ENCODE measurements at regions not wholly inside any gene's neighbourhood (a gene's known extent, or its start where the extent isn't known, plus 50 kb on each side); places are given as distances from the start of the nearest gene placed in this dataset.
"Not testable (repeated sequence)": the region's sequence is repeated elsewhere in the genome, so short reads cannot be mapped to it uniquely, and the experiment has no call there.

GRCh38 chr4:106604319-106605051 is 235.9 kb upstream of the GIMD1 start:
- intact Hi-C loops (cut with DNase I) = no loop called here
- DNase-seq = peak in 2 of 10 donors; percentile 51

- DNase-seq = peak in 1 of 10 donors; percentile 43
- intact Hi-C loops (cut with DNase I) = no loop called here
Measured at GRCh38 chr4:106603471-106603870, 234.9 kb upstream of the GIMD1 start.

- no peak for DNase-seq
- intact Hi-C loops (cut with DNase I) = no loop called here
Measured at GRCh38 chr4:106602711-106603110, 234.1 kb upstream of the GIMD1 start.

GRCh38 chr4:106601519-106601918 is 232.9 kb upstream of the GIMD1 start:
- DNase-seq = no peak
- intact Hi-C loops (cut with DNase I) = no loop called here

- intact Hi-C loops (cut with DNase I) = no loop called here
- no peak for DNase-seq
Measured at GRCh38 chr4:106595906-106596305, 227.3 kb upstream of the GIMD1 start.

- no peak for DNase-seq
- intact Hi-C loops (cut with DNase I) = no loop called here
Measured at GRCh38 chr4:106594291-106594952, 225.8 kb upstream of the GIMD1 start.

GRCh38 chr4:106588891-106589290 is 220.3 kb upstream of the GIMD1 start:
- no peak for DNase-seq
- intact Hi-C loops (cut with DNase I) = no loop called here

- no peak for DNase-seq
- intact Hi-C loops (cut with DNase I) = no loop called here
Measured at GRCh38 chr4:106587558-106587957, 219.0 kb upstream of the GIMD1 start.

- intact Hi-C loops (cut with DNase I) = no loop called here
- DNase-seq = no peak
Measured at GRCh38 chr4:106585915-106586349, 217.4 kb upstream of the GIMD1 start.

GRCh38 chr4:106584337-106584989 is 215.9 kb upstream of the GIMD1 start:
- DNase-seq = no peak
- intact Hi-C loops (cut with DNase I) = no loop called here

GRCh38 chr4:106583567-106583966 is 215.0 kb upstream of the GIMD1 start:
- intact Hi-C loops (cut with DNase I) = no loop called here
- no peak for DNase-seq

GRCh38 chr4:106583108-106583507 is 214.5 kb upstream of the GIMD1 start:
- intact Hi-C loops (cut with DNase I) = no loop called here
- no peak for DNase-seq

GRCh38 chr4:106582103-106582502 is 213.5 kb upstream of the GIMD1 start:
- intact Hi-C loops (cut with DNase I) = no loop called here
- no peak for DNase-seq

- intact Hi-C loops (cut with DNase I) = no loop called here
- DNase-seq = no peak
Measured at GRCh38 chr4:106579236-106579635, 210.7 kb upstream of the GIMD1 start.

- intact Hi-C loops (cut with DNase I) = no loop called here
- no peak for DNase-seq
Measured at GRCh38 chr4:106569146-106570031, 200.8 kb upstream of the GIMD1 start.

GRCh38 chr4:106565727-106566126 is 197.1 kb upstream of the GIMD1 start:
- no peak for DNase-seq
- intact Hi-C loops (cut with DNase I) = no loop called here

GRCh38 chr4:106563637-106564036 is 195.1 kb upstream of the GIMD1 start:
- intact Hi-C loops (cut with DNase I) = not testable (repeated sequence)
- DNase-seq = peak in 3 of 10 donors; percentile 39 to 72 (median 60)

GRCh38 chr4:106551724-106552123 is 183.1 kb upstream of the GIMD1 start:
- DNase-seq = no peak
- intact Hi-C loops (cut with DNase I) = no loop called here

GRCh38 chr4:106548446-106549044 is 180.0 kb upstream of the GIMD1 start:
- intact Hi-C loops (cut with DNase I) = no loop called here
- no peak for DNase-seq

GRCh38 chr4:106546370-106546769 is 177.8 kb upstream of the GIMD1 start:
- no peak for DNase-seq
- intact Hi-C loops (cut with DNase I) = no loop called here

Measured in posterior cingulate gyrus (tissue), 11 donors.